ENCODE measurements at regions not wholly inside any gene's neighbourhood (a gene's known extent, or its start where the extent isn't known, plus 50 kb on each side); places are given as distances from the start of the nearest gene placed in this dataset.

- H3K27ac ChIP-seq (ENCODE audit: low read depth, low read length): no peak overlapping the region
- H3K27me3 ChIP-seq (ENCODE audit: control insufficient read depth in 2 of 2, insufficient read depth in 2 of 2, low read length in 2 of 2): no peaks in the 10 kb centered on the region
- DNase-seq: no peak
- CTCF ChIA-PET: no interaction called here
- peaks cover 0 to 13% (median 4%) of the 10 kb centered on the region in 11 donors for H3K9me3 Mint-ChIP-seq
- H3K9me3 ChIP-seq (ENCODE audit: control insufficient read depth in 2 of 3, low read length in 3 of 3): no peaks in the 10 kb centered on the region
- ATAC-seq: no peak
- H3K4me3 Mint-ChIP-seq: no peak overlapping the region
- no peaks in the 10 kb centered on the region for H3K4me1 ChIP-seq (ENCODE audit: control insufficient read depth in 2 of 2, insufficient read depth in 2 of 2, low read length in 2 of 2)
- H3K4me3 ChIP-seq (ENCODE audit: low read length): no peak overlapping the region
- peaks cover 0 to 5% (median 0%) of the 10 kb centered on the region in 5 donors for H3K27me3 Mint-ChIP-seq
- H3K27ac Mint-ChIP-seq: no peak overlapping the region
- no peaks in the 10 kb centered on the region for H3K36me3 ChIP-seq (ENCODE audit: control insufficient read depth in 2 of 3, insufficient read depth in 3 of 3, low read length in 3 of 3)
- no peaks in the 10 kb centered on the region for H3K36me3 Mint-ChIP-seq
- POLR2A ChIA-PET: no interaction called here
- intact Hi-C loops (cut with micrococcal nuclease): loop anchor here in 1 of 2 donors (10.0 kb wide), 1 partner anchor 461 kb away; no protein-coding TSS in a partner anchor
- no peaks in the 10 kb centered on the region for H3K4me1 Mint-ChIP-seq
These were observed 316.3 kb downstream of the OXSM start for GRCh38 chr3:26106228-26106627.

GRCh38 chr3:26108846-26109489, 319.1 kb downstream of the OXSM start:
- CTCF ChIA-PET: no interaction called here

DNA sequence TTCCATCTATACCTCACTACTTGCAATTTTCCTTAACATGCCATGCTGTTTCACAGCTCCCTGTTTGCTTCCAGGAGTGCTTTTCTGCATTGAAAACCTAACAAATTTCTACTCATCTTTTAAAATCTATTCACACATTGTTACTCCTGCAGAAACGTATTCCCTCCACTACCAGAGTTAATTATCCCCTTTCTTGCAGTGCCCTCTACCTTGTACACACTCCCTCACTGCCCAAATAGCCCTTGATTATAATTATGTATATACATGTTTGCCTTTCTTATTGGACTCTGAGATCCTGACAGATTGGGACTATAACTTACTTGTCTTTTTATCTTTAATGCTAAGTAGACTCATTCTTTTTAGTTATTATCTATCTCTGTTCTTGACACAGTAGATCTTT, 325.0 kb downstream of the OXSM start:
- H3K9me3 ChIP-seq (ENCODE audit: control insufficient read depth in 2 of 3, low read length in 3 of 3): no peaks in the 10 kb centered on the region
- intact Hi-C loops (cut with micrococcal nuclease): no loop called here
- no peaks in the 10 kb centered on the region for H3K36me3 ChIP-seq (ENCODE audit: control insufficient read depth in 2 of 3, insufficient read depth in 3 of 3, low read length in 3 of 3)
- Mint-ChIP-seq H3K27ac (no peak overlapping the region), H3K4me3 (no peak overlapping the region), H3K36me3 (peaks cover 0 to 4% (median 0%) of the 10 kb centered on the region in 5 donors), H3K27me3 (peaks cover 0 to 10% (median 4%) of the 10 kb centered on the region in 5 donors), H3K4me1 (no peaks in the 10 kb centered on the region), H3K9me3 (peaks cover 0 to 7% (median 3%) of the 10 kb centered on the region in 11 donors)
- no peaks in the 10 kb centered on the region for H3K27me3 ChIP-seq (ENCODE audit: control insufficient read depth in 2 of 2, insufficient read depth in 2 of 2, low read length in 2 of 2)
- no peak overlapping the region for H3K27ac ChIP-seq (ENCODE audit: low read depth, low read length)
- ChIA-PET CTCF (no interaction called here), POLR2A (no interaction called here)
- H3K4me1 ChIP-seq (ENCODE audit: control insufficient read depth in 2 of 2, insufficient read depth in 2 of 2, low read length in 2 of 2): no peaks in the 10 kb centered on the region
- DNase-seq (no peak), ATAC-seq (no peak)
- H3K4me3 ChIP-seq (ENCODE audit: low read length): no peak overlapping the region

More at GRCh38 chr3:26108846-26109489, 319.1 kb downstream of the OXSM start:
- H3K4me3 ChIP-seq (ENCODE audit: low read length): no peak overlapping the region
- no peak for ATAC-seq
- Mint-ChIP-seq H3K4me3 (no peak overlapping the region), H3K27ac (no peak overlapping the region), H3K9me3 (peaks cover 0 to 9% (median 0%) of the 10 kb centered on the region in 11 donors), H3K36me3 (no peaks in the 10 kb centered on the region), H3K27me3 (peaks cover 0 to 5% (median 0%) of the 10 kb centered on the region in 5 donors), H3K4me1 (no peaks in the 10 kb centered on the region)
- intact Hi-C loops (cut with micrococcal nuclease): loop anchor here in 1 of 2 donors (10.0 kb wide), 1 partner anchor 464 kb away; no protein-coding TSS in a partner anchor
- no peaks in the 10 kb centered on the region for H3K36me3 ChIP-seq (ENCODE audit: control insufficient read depth in 2 of 3, insufficient read depth in 3 of 3, low read length in 3 of 3)
- no peaks in the 10 kb centered on the region for H3K4me1 ChIP-seq (ENCODE audit: control insufficient read depth in 2 of 2, insufficient read depth in 2 of 2, low read length in 2 of 2)
- POLR2A ChIA-PET: no interaction called here
- H3K27ac ChIP-seq (ENCODE audit: low read depth, low read length): no peak overlapping the region
- no peak for DNase-seq
- no peaks in the 10 kb centered on the region for H3K9me3 ChIP-seq (ENCODE audit: control insufficient read depth in 2 of 3, low read length in 3 of 3)
- H3K27me3 ChIP-seq (ENCODE audit: control insufficient read depth in 2 of 2, insufficient read depth in 2 of 2, low read length in 2 of 2): no peaks in the 10 kb centered on the region

GRCh38 chr3:26118165-26118564, 328.3 kb downstream of the OXSM start:
- H3K9me3 ChIP-seq (ENCODE audit: control insufficient read depth in 2 of 3, low read length in 3 of 3): no peaks in the 10 kb centered on the region
- H3K36me3 ChIP-seq (ENCODE audit: control insufficient read depth in 2 of 3, insufficient read depth in 3 of 3, low read length in 3 of 3): no peaks in the 10 kb centered on the region
- POLR2A ChIA-PET: no interaction called here
- Mint-ChIP-seq H3K4me1 (no peaks in the 10 kb centered on the region), H3K27me3 (peaks cover 0 to 10% (median 4%) of the 10 kb centered on the region in 5 donors), H3K27ac (no peak overlapping the region), H3K36me3 (peaks cover 0 to 4% (median 0%) of the 10 kb centered on the region in 5 donors), H3K9me3 (peaks cover 0 to 16% (median 7%) of the 10 kb centered on the region in 11 donors), H3K4me3 (no peak overlapping the region)
- no peaks in the 10 kb centered on the region for H3K27me3 ChIP-seq (ENCODE audit: control insufficient read depth in 2 of 2, insufficient read depth in 2 of 2, low read length in 2 of 2)
- CTCF ChIA-PET: no interaction called here
- no peak overlapping the region for H3K4me3 ChIP-seq (ENCODE audit: low read length)
- H3K4me1 ChIP-seq (ENCODE audit: control insufficient read depth in 2 of 2, insufficient read depth in 2 of 2, low read length in 2 of 2): no peaks in the 10 kb centered on the region
- DNase-seq (no peak), ATAC-seq (no peak)
- H3K27ac ChIP-seq (ENCODE audit: low read depth, low read length): no peak overlapping the region
- intact Hi-C loops (cut with micrococcal nuclease): no loop called here

GRCh38 chr3:26132942-26133341, 343.1 kb downstream of the OXSM start:
- Histone ChIP-seq H3K4me1 (ENCODE audit: control insufficient read depth in 2 of 2, insufficient read depth in 2 of 2, low read length in 2 of 2) (no peaks in the 10 kb centered on the region), H3K27me3 (ENCODE audit: control insufficient read depth in 2 of 2, insufficient read depth in 2 of 2, low read length in 2 of 2) (no peaks in the 10 kb centered on the region), H3K4me3 (ENCODE audit: low read length) (no peak overlapping the region), H3K36me3 (ENCODE audit: control insufficient read depth in 2 of 3, insufficient read depth in 3 of 3, low read length in 3 of 3) (no peaks in the 10 kb centered on the region), H3K27ac (ENCODE audit: low read depth, low read length) (no peak overlapping the region), H3K9me3 (ENCODE audit: control insufficient read depth in 2 of 3, low read length in 3 of 3) (no peaks in the 10 kb centered on the region)
- Mint-ChIP-seq H3K36me3 (peaks cover 0 to 4% (median 0%) of the 10 kb centered on the region in 5 donors), H3K4me1 (no peaks in the 10 kb centered on the region), H3K27ac (no peak overlapping the region), H3K4me3 (no peak overlapping the region), H3K27me3 (peaks cover 0 to 7% (median 0%) of the 10 kb centered on the region in 5 donors), H3K9me3 (peaks cover 0 to 10% (median 4%) of the 10 kb centered on the region in 11 donors)
- ChIA-PET CTCF (no interaction called here), POLR2A (no interaction called here)
- DNase-seq: no peak
- intact Hi-C loops (cut with micrococcal nuclease): no loop called here
- no peak for ATAC-seq

GRCh38 chr3:26141296-26141695, 351.4 kb downstream of the OXSM start:
- Histone ChIP-seq H3K27ac (ENCODE audit: low read depth, low read length) (no peak overlapping the region), H3K36me3 (ENCODE audit: control insufficient read depth in 2 of 3, insufficient read depth in 3 of 3, low read length in 3 of 3) (no peaks in the 10 kb centered on the region), H3K4me3 (ENCODE audit: low read length) (no peak overlapping the region), H3K9me3 (ENCODE audit: control insufficient read depth in 2 of 3, low read length in 3 of 3) (no peaks in the 10 kb centered on the region), H3K4me1 (ENCODE audit: control insufficient read depth in 2 of 2, insufficient read depth in 2 of 2, low read length in 2 of 2) (no peaks in the 10 kb centered on the region), H3K27me3 (ENCODE audit: control insufficient read depth in 2 of 2, insufficient read depth in 2 of 2, low read length in 2 of 2) (no peaks in the 10 kb centered on the region)
- POLR2A ChIA-PET: no interaction called here
- Mint-ChIP-seq H3K4me1 (no peaks in the 10 kb centered on the region), H3K9me3 (peaks cover 2 to 22% (median 12%) of the 10 kb centered on the region in 11 donors), H3K27me3 (no peaks in the 10 kb centered on the region), H3K36me3 (peaks cover 0 to 4% (median 0%) of the 10 kb centered on the region in 5 donors), H3K4me3 (no peak overlapping the region), H3K27ac (no peak overlapping the region)
- ATAC-seq (no peak), DNase-seq (no peak)
- CTCF ChIA-PET: no interaction called here
- intact Hi-C loops (cut with micrococcal nuclease): no loop called here

DNA sequence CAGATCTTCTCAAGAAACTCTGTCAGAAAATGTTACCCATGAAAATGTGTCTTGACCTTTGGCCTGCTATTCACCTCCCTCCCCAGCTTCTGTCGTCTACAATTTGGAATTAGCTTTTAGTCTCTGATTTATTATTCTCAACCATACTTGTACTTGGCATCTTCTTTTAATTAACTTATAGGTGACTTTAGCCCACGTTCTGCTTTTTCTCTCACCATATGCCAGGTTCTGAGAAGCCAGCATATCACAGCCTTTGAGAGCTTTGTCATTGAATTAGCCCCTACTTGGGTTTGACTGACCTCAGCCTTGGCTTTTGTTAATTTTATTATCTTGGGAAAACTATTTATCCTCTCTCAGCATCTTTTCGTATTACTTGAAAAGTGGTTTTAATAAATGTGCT, 355.9 kb downstream of the OXSM start:
- peaks cover 0 to 30% (median 10%) of the 10 kb centered on the region in 11 donors for H3K9me3 Mint-ChIP-seq

More for the DNA sequence above, 355.9 kb downstream of the OXSM start:
- CTCF ChIA-PET: no interaction called here
- H3K27me3 ChIP-seq (ENCODE audit: control insufficient read depth in 2 of 2, insufficient read depth in 2 of 2, low read length in 2 of 2): no peaks in the 10 kb centered on the region
- no peaks in the 10 kb centered on the region for H3K4me1 Mint-ChIP-seq
- DNase-seq (no peak), ATAC-seq (no peak)
- no peaks in the 10 kb centered on the region for H3K36me3 ChIP-seq (ENCODE audit: control insufficient read depth in 2 of 3, insufficient read depth in 3 of 3, low read length in 3 of 3)
- no peak overlapping the region for H3K27ac Mint-ChIP-seq
- no peaks in the 10 kb centered on the region for H3K9me3 ChIP-seq (ENCODE audit: control insufficient read depth in 2 of 3, low read length in 3 of 3)
- H3K4me3 ChIP-seq (ENCODE audit: low read length): no peak overlapping the region
- intact Hi-C loops (cut with micrococcal nuclease): no loop called here
- no peak overlapping the region for H3K4me3 Mint-ChIP-seq
- POLR2A ChIA-PET: no interaction called here
- H3K4me1 ChIP-seq (ENCODE audit: control insufficient read depth in 2 of 2, insufficient read depth in 2 of 2, low read length in 2 of 2): no peaks in the 10 kb centered on the region
- H3K27ac ChIP-seq (ENCODE audit: low read depth, low read length): no peak overlapping the region
- H3K36me3 Mint-ChIP-seq: no peaks in the 10 kb centered on the region
- peaks cover 0 to 4% (median 0%) of the 10 kb centered on the region in 5 donors for H3K27me3 Mint-ChIP-seq
